ENCODE measurements at regions not wholly inside any gene's neighbourhood (a gene's known extent, or its start where the extent isn't known, plus 50 kb on each side); places are given as distances from the start of the nearest gene placed in this dataset.
A peak's percentile ranks its signal among the peaks of the same experiment; 100 is the strongest.

- H3K4me3 ChIP-seq (ENCODE audit: low read depth, low read length) = no peak overlapping the region
- DNase-seq (ENCODE audit: low read depth) = no peak
- TF ChIP-seq MAX (IDR thresholded peaks at IDR 0.05; ENCODE audit: low read depth, low read length) = no peak
- no peak for TF ChIP-seq MYC (IDR thresholded peaks at IDR 0.05; ENCODE audit: low read depth, low read length)
- no peak for TF ChIP-seq CTCF (IDR thresholded peaks at IDR 0.05; ENCODE audit: low read depth, low read length)
- TF ChIP-seq POLR2A (IDR thresholded peaks at IDR 0.05; ENCODE audit: extremely low read depth, insufficient read length) = no peak
These were observed 159.9 kb upstream of the MEIS2 start for GRCh38 chr15:37260255-37260654.

- no peak for TF ChIP-seq CTCF (IDR thresholded peaks at IDR 0.05; ENCODE audit: low read depth, low read length)
- no peak for TF ChIP-seq POLR2A (IDR thresholded peaks at IDR 0.05; ENCODE audit: extremely low read depth, insufficient read length)
- no peak for TF ChIP-seq MYC (IDR thresholded peaks at IDR 0.05; ENCODE audit: low read depth, low read length)
- no peak for TF ChIP-seq MAX (IDR thresholded peaks at IDR 0.05; ENCODE audit: low read depth, low read length)
- no peak overlapping the region for H3K4me3 ChIP-seq (ENCODE audit: low read depth, low read length)
- DNase-seq (ENCODE audit: low read depth) = no peak
These were observed 161.3 kb upstream of the MEIS2 start for GRCh38 chr15:37261685-37262084.

GRCh38 chr15:37262922-37263608 lies 162.7 kb upstream of the MEIS2 start:
- TF ChIP-seq POLR2A (IDR thresholded peaks at IDR 0.05; ENCODE audit: extremely low read depth, insufficient read length) (no peak), MAX (IDR thresholded peaks at IDR 0.05; ENCODE audit: low read depth, low read length) (no peak), MYC (IDR thresholded peaks at IDR 0.05; ENCODE audit: low read depth, low read length) (no peak), CTCF (IDR thresholded peaks at IDR 0.05; ENCODE audit: low read depth, low read length) (no peak)
- no peak overlapping the region for H3K4me3 ChIP-seq (ENCODE audit: low read depth, low read length)
- DNase-seq (ENCODE audit: low read depth) = no peak

GRCh38 chr15:37289109-37289765 lies 188.9 kb upstream of the MEIS2 start:
- no peak for TF ChIP-seq MYC (IDR thresholded peaks at IDR 0.05; ENCODE audit: low read depth, low read length)
- TF ChIP-seq MAX (IDR thresholded peaks at IDR 0.05; ENCODE audit: low read depth, low read length) = no peak
- no peak for TF ChIP-seq POLR2A (IDR thresholded peaks at IDR 0.05; ENCODE audit: extremely low read depth, insufficient read length)
- TF ChIP-seq CTCF (IDR thresholded peaks at IDR 0.05; ENCODE audit: low read depth, low read length) = peak; percentile 23
- DNase-seq (ENCODE audit: low read depth) = peak; percentile 13
- H3K4me3 ChIP-seq (ENCODE audit: low read depth, low read length) = no peak overlapping the region

DNA sequence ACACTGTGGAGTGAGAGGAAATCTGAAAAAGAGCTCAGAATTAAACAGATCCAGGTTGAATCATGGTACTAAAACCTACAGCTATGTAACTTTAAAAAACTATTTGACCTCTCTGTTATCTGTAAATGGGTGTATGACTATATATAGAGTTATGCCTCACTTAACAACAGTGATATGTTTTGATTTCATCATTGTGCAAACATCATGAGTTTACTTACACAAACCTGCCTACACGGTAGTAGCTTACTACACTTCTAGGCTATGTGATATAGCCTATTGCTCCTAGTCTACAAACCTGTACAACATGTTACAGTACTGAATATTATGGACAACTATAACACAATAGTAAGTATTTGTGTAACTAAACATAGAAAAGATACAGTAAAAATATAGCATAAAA lies 191.6 kb upstream of the MEIS2 start:
- DNase-seq (ENCODE audit: low read depth) = no peak
- H3K4me3 ChIP-seq (ENCODE audit: low read depth, low read length) = no peak overlapping the region
- TF ChIP-seq MAX (IDR thresholded peaks at IDR 0.05; ENCODE audit: low read depth, low read length) = no peak
- TF ChIP-seq POLR2A (IDR thresholded peaks at IDR 0.05; ENCODE audit: extremely low read depth, insufficient read length) = no peak
- TF ChIP-seq CTCF (IDR thresholded peaks at IDR 0.05; ENCODE audit: low read depth, low read length) = no peak
- TF ChIP-seq MYC (IDR thresholded peaks at IDR 0.05; ENCODE audit: low read depth, low read length) = no peak

Measured in NB4 (cell line).